GM18868 (cell line): ENCODE measurements at regions not wholly inside any gene's neighbourhood (a gene's known extent, or its start where the extent isn't known, plus 50 kb on each side); places are given as distances from the start of the nearest gene placed in this dataset.
A peak's percentile ranks its signal among the peaks of the same experiment; 100 is the strongest.
"Not testable (repeated sequence)": the region's sequence is repeated elsewhere in the genome, so short reads cannot be mapped to it uniquely, and the experiment has no call there.

Experiments used
- ATAC-seq: cut with Tn5 transposase; IDR thresholded peaks from one replicate; pipeline ENCODE4 v1.9.1; 2021; ENCODE audit warnings: mild to moderate bottlenecking, moderate library complexity; ENCODE audit not compliant: unreplicated experiment

GRCh38 chrX:56343219-56343618 lies 111.1 kb downstream of the KLF8 start:
- no peak for ATAC-seq

DNA sequence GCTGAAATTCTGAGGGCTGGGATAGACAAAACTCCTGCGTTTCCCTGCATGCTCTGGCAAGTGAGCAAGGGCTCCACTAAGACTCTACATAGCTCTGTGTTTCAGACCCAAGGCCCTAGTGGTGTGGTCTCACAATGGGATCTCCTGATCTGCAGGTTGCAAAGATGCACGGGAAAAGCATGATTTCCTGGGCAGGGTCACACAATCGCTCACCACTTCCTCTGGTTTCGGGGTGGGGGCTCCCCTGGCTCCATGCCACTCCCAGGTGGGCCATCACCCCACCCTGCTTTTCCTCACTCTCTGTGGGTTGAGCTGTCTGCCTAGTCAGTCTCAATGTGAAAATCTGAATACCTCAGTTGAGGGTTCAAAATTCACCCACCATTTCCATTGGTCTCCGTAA lies 111.5 kb downstream of the KLF8 start:
- no peak for ATAC-seq

DNA sequence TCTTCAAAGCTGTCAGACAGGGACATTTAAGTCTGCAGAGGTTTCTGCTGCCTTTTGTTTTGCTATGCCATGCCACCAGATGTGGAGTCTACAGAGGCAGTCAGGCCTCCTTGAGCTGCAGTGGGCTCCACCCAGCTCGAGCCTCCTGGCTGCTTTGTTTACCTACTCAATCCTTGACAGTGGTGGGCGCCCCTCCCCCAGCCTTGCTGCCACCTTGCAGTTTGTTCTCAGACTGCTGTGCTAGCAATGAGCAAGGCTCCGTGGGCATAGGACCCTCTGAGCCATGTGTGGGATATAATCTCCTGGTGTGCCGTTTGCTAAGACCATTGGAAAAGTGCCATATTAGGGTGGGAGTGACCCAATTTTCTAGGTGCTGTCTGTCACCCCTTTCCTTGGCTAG lies 126.0 kb downstream of the KLF8 start:
- not testable (repeated sequence) for ATAC-seq

- ATAC-seq, result not testable (repeated sequence)
Measured at GRCh38 chrX:56365171-56365570, 133.0 kb downstream of the KLF8 start.

- ATAC-seq, result no peak
Measured at GRCh38 chrX:56366901-56367300, 134.7 kb downstream of the KLF8 start.

DNA sequence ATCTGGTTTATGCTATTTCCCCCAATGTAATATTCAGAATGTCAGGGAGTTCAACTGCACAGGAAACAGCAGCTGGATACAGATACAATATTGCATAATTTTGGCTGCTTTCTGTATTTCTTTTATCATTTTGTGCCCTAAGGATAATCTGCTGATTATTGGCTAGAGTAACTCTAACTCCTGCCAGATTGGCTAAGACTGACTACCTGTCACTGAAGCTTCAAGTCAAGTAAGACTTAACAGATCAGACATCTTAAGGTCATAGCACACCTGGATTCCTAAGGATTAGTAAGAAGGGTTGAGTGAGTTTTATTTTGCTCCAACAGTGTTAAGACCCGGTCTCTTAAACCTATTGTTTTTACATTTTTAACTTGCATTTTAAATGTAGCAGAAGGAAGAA lies 136.8 kb downstream of the KLF8 start:
- no peak for ATAC-seq

DNA sequence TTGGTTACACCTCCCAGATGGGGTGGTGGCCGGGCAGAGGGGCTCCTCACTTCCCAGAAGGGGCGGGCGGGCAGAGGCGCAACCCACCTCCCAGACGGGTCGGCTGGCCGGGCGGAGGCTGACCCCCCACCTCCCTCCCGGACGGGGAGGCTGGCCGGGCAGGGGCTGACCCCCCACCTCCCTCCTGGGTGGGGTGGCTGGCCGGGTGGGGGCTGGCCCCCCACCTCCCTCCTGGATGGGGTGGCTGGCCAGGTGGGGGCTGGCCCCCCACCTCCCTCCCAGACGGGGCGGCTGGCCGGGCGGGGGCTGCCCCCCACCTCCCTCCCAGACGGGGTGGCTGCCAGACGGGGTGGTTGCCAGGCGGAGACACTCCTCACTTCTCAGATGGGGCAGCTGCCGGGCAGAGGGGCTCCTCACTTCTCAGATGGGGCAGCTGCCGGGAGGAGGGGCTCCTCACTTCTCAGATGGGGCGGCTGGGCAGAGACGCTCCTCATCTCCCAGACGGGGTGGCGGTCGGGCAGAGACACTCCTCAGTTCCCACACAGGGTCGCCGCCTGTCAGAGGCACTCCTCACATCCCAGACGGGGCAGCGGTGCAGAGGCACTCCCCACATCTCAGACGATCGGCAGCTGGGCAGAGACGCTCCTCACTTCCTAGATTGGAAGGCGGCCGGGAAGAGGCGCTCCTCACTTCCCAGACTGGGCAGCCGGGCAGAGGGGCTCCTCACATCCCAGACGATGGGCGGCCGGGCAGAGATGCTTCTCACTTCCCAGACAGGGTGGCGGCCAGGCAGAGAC lies 148.0 kb downstream of the KLF8 start:
- ATAC-seq, result not testable (repeated sequence)

GRCh38 chrX:56382278-56382677 lies 150.1 kb downstream of the KLF8 start:
- peak; percentile 72 for ATAC-seq

GRCh38 chrX:56385336-56385735 lies 153.2 kb downstream of the KLF8 start:
- ATAC-seq, result no peak

DNA sequence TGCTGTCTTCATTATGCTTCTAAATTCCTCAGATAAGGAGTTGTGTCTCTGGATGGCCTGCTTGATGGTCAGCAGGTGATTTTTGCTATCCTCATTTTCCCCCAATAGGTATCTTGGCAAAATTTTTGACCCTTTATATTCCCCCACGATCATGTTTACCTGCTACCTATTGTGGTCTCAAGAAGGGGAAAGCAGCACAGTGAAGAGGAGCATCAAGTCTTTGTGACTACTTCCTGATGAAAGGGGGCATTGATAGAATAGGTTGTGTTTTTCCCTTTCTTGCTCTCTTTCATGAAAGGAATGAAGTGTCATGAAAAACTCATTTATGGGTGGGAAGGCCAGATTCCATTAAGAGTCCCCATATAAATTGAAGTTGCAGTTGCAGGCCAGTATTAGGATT lies 153.8 kb downstream of the KLF8 start:
- no peak for ATAC-seq

- ATAC-seq, result no peak
Measured at GRCh38 chrX:56397636-56398035, 165.5 kb downstream of the KLF8 start.

- ATAC-seq, result no peak
Measured at GRCh38 chrX:56402207-56402606, 161.2 kb upstream of the UBQLN2 start.

GRCh38 chrX:56429581-56429980 lies 133.8 kb upstream of the UBQLN2 start:
- ATAC-seq, result no peak

- not testable (repeated sequence) for ATAC-seq
Measured at GRCh38 chrX:56451981-56452380, 111.4 kb upstream of the UBQLN2 start.

DNA sequence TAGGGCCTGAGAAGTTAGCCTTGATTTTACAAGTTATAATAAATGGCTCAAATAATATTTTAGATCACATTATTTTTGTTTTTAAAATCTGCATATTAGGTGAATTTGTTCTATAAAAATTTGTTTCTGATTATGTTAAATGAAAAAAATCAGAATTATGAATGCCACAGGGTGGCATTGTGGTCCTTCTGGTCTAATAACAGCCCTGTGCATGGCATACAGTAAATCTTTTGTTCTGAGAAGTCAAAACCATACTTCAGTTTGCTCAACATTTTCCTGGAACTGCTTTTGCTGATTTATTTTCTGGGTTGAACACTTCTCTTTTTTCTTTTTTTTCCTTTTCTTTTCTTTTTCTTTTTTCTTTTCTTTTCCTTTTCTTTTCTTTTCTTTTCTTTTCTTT lies 101.0 kb upstream of the UBQLN2 start:
- no peak for ATAC-seq

GRCh38 chrX:56468441-56468840 lies 95.0 kb upstream of the UBQLN2 start:
- no peak for ATAC-seq

- ATAC-seq, result not testable (repeated sequence)
Measured at GRCh38 chrX:56494923-56495322, 68.5 kb upstream of the UBQLN2 start.

DNA sequence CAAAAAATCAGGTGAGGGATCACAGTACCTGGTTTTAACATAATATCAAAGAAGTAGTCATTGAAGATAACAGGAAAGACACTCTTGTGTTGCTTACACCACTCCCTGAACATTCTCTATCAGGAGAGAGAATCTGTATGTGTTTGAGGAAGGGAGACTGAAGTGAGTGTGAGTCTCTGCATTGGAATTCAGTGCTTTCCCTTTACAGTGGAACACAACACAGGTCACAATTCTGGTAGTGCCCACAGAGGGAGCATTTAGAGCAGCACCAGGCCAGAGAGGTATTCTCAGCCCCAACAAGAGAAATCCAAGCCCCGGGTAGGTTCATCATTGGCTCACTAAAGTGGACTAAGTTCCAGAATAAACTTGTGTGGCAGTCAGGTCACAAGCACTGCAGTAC lies 64.7 kb upstream of the UBQLN2 start:
- ATAC-seq, result no peak

GRCh38 chrX:56499372-56499771 lies 64.1 kb upstream of the UBQLN2 start:
- ATAC-seq, result no peak

- ATAC-seq, result no peak
Measured at GRCh38 chrX:56503941-56504673, 59.3 kb upstream of the UBQLN2 start.

GRCh38 chrX:56505866-56506265 lies 57.6 kb upstream of the UBQLN2 start:
- no peak for ATAC-seq
